Osteocyte (in vitro differentiated cells): ENCODE measurements at regions not wholly inside any gene's neighbourhood (a gene's known extent, or its start where the extent isn't known, plus 50 kb on each side); places are given as distances from the start of the nearest gene placed in this dataset.

Experiments used
- DNase-seq: peaks from one replicate; pipeline ENCODE4 v3.0.0; 2021; ENCODE audit warnings: mixed read lengths; ENCODE audit not compliant: unreplicated experiment; ENCODE audit errors: extremely low spot score
- H3K27ac Mint-ChIP-seq: one replicate; pipeline ENCODE4 v1.8.0; 2021; ENCODE audit warnings: mild to moderate bottlenecking, mixed read lengths; ENCODE audit not compliant: unreplicated experiment
- H3K27me3 Mint-ChIP-seq: one replicate; pipeline ENCODE4 v1.8.0; 2021; ENCODE audit warnings: mixed read lengths; ENCODE audit not compliant: unreplicated experiment
- H3K36me3 Mint-ChIP-seq: one replicate; pipeline ENCODE4 v1.8.0; 2021; ENCODE audit warnings: mixed read lengths; ENCODE audit not compliant: unreplicated experiment
- H3K4me1 Mint-ChIP-seq: one replicate; pipeline ENCODE4 v1.8.0; 2021; ENCODE audit warnings: mixed read lengths; ENCODE audit not compliant: unreplicated experiment
- H3K4me3 Mint-ChIP-seq: one replicate; pipeline ENCODE4 v1.8.0; 2021; ENCODE audit warnings: mild to moderate bottlenecking, moderate library complexity, mixed read lengths; ENCODE audit not compliant: unreplicated experiment
- H3K9me3 Mint-ChIP-seq: one replicate; pipeline ENCODE4 v1.8.0; 2021; ENCODE audit warnings: mixed read lengths; ENCODE audit not compliant: unreplicated experiment
- TF ChIP-seq, protein P1 (sequence below): fragments of 200-600 bp; sonication (generic); IDR thresholded peaks from 2 replicates; pipeline ENCODE4 v1.5.0; 2021; ENCODE audit warnings: antibody characterized with exemption, mild to moderate bottlenecking, moderate library complexity

DNA sequence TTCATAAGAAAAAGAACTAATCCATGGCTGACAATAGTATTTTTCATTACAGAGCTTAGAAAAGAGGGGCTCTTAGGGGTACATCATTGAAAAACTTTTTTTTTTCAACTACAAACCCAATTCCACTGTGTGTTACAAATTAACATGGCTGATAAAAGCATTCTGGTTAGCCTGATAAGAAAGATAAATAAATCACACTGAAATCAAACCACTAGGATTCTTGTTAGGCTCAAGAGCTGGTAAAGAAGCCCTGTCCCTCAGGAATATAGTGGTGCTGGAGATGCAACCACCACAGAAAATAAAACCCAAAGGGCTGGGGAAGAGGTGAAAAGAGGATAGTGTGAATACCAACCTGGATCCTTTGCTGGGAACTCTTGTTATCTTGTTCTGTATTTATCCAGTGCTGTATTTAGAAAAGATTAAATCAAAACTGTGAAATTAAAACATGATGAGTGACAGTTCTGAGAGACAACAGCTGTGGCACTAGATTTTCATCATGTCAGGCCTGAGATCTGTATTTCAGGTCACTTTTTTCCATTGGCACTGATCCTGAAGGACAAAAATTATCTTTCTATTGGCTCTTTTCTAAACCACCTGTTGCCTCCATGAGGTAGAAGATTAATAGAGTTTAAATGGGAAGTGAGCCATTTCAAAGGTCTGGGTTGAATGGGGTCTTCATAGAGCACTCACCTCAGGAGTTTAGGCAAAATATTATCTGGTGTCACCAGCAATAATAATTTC, 118.6 kb downstream of the ARRDC3 start:
- TF ChIP-seq, protein P1, sequence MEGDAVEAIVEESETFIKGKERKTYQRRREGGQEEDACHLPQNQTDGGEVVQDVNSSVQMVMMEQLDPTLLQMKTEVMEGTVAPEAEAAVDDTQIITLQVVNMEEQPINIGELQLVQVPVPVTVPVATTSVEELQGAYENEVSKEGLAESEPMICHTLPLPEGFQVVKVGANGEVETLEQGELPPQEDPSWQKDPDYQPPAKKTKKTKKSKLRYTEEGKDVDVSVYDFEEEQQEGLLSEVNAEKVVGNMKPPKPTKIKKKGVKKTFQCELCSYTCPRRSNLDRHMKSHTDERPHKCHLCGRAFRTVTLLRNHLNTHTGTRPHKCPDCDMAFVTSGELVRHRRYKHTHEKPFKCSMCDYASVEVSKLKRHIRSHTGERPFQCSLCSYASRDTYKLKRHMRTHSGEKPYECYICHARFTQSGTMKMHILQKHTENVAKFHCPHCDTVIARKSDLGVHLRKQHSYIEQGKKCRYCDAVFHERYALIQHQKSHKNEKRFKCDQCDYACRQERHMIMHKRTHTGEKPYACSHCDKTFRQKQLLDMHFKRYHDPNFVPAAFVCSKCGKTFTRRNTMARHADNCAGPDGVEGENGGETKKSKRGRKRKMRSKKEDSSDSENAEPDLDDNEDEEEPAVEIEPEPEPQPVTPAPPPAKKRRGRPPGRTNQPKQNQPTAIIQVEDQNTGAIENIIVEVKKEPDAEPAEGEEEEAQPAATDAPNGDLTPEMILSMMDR, result no peak
- no peaks in the 10 kb centered on the region for H3K36me3 Mint-ChIP-seq
- no peak overlapping the region for H3K27ac Mint-ChIP-seq

DNA sequence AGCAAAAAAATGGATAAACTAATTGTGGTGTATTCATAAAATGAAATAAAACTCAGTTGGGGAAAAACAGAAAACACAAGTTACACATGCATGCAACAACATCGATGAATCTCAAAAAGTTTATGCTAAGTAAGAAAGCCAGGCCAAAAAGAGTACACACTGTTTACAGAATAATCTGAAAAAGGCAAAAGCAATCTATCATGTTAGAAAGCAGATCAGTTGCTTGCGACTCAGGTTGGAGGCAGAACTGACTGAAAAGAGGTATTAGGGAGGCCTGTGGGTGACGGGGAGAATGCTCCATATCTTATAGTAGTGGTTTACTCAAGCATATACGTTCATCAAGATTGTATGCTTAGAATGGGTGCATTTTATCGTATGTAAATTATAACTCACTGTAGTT, 119.2 kb downstream of the ARRDC3 start:
- no peaks in the 10 kb centered on the region for H3K9me3 Mint-ChIP-seq
- H3K36me3 Mint-ChIP-seq, result no peaks in the 10 kb centered on the region

More for the DNA sequence above, 118.6 kb downstream of the ARRDC3 start:
- DNase-seq, result no peak
- Mint-ChIP-seq H3K27me3 (no peaks in the 10 kb centered on the region), H3K4me1 (peaks cover 9% of the 10 kb centered on the region), H3K4me3 (no peak overlapping the region), H3K9me3 (no peaks in the 10 kb centered on the region)

DNA sequence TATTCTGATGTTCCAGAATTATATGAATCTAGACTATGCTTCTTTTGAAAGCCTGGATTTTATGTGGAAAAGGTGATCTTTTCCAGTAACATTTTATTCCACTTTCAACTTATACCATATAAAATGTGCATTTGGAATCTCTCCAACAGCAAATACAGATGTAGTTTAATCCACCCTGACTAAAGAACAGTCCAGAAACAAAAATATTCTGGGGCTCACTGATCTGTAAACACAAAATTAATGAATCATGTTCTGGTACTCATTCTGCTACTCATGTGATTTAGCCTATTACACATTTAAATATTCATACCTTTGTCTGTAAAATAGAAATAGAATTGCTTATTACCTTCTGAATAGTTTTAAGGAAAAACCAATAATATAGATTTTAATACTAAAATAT, 125.8 kb downstream of the ARRDC3 start:
- H3K27me3 Mint-ChIP-seq, result no peaks in the 10 kb centered on the region
- H3K36me3 Mint-ChIP-seq, result no peaks in the 10 kb centered on the region
- H3K9me3 Mint-ChIP-seq, result no peaks in the 10 kb centered on the region
- TF ChIP-seq, protein P1, result no peak
- H3K27ac Mint-ChIP-seq, result no peak overlapping the region
- peaks cover 5% of the 10 kb centered on the region for H3K4me1 Mint-ChIP-seq
- no peak for DNase-seq
- no peak overlapping the region for H3K4me3 Mint-ChIP-seq

More for the DNA sequence above, 119.2 kb downstream of the ARRDC3 start:
- TF ChIP-seq, protein P1, result no peak
- no peak overlapping the region for H3K4me3 Mint-ChIP-seq
- H3K4me1 Mint-ChIP-seq, result peaks cover 9% of the 10 kb centered on the region
- no peak overlapping the region for H3K27ac Mint-ChIP-seq
- DNase-seq, result no peak
- no peaks in the 10 kb centered on the region for H3K27me3 Mint-ChIP-seq

GRCh38 chr5:91256142-91256524, 127.0 kb downstream of the ARRDC3 start:
- Mint-ChIP-seq H3K4me1 (peaks cover 5% of the 10 kb centered on the region), H3K27ac (no peak overlapping the region), H3K36me3 (no peaks in the 10 kb centered on the region), H3K27me3 (no peaks in the 10 kb centered on the region), H3K9me3 (no peaks in the 10 kb centered on the region), H3K4me3 (no peak overlapping the region)
- TF ChIP-seq, protein P1, result no peak
- DNase-seq, result no peak

DNA sequence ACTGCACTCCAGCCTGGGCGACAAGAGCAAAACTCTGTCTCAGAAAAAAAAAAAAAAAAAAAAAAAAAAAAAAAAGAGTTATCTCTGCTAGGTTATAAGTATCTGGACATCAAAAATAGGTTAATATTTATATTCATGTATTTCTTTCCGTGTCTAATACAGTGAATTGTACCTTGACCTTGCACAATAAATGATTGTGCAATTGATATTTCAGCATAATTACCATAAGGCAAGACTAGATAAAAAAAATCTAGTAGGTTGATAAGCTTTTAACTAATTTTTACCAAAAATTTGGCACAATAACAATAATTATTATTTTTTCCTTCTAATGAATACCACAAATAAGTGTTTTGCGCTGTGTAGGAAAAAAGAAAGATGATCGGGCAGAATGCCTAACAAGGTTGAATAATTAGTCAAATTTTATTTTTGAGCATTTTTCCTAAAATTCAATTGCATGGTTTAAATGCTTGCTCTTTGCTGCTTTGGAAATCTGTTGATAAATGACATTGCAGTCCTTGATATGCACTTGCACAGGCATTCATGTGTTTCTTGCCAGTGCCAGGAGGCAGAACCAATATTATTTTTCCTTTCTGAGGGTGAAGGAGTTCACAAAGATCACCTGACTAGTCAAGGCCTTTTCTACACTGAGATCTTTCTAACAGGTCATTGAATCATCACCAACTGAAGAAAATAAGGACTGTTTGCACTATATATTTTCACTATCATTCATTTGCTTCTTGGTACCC, 127.5 kb downstream of the ARRDC3 start:
- no peak for DNase-seq
- no peaks in the 10 kb centered on the region for H3K27me3 Mint-ChIP-seq
- no peak overlapping the region for H3K27ac Mint-ChIP-seq
- TF ChIP-seq, protein P1, result no peak
- no peaks in the 10 kb centered on the region for H3K36me3 Mint-ChIP-seq
- no peaks in the 10 kb centered on the region for H3K9me3 Mint-ChIP-seq
- no peak overlapping the region for H3K4me3 Mint-ChIP-seq
- peaks cover 5% of the 10 kb centered on the region for H3K4me1 Mint-ChIP-seq
